NCI-H524 treated with DMSO at 0.1 percent for 48 hours (cell line): ENCODE measurements at regions not wholly inside any gene's neighbourhood (a gene's known extent, or its start where the extent isn't known, plus 50 kb on each side); places are given as distances from the start of the nearest gene placed in this dataset.
"Not testable (repeated sequence)": the region's sequence is repeated elsewhere in the genome, so short reads cannot be mapped to it uniquely, and the experiment has no call there.

Experiments
- DNase-seq: peaks from one replicate; lab custom pipeline; 2025; lab: John Stamatoyannopoulos, UW

GRCh38 chrX:26873736-26874135 lies 589.4 kb downstream of the PPP4R3C start:
- DNase-seq = no peak

GRCh38 chrX:26871967-26872366 lies 591.2 kb downstream of the PPP4R3C start:
- DNase-seq = no peak

GRCh38 chrX:26851981-26852380 lies 611.2 kb downstream of the PPP4R3C start:
- DNase-seq = peak; percentile 18

- no peak for DNase-seq
Measured at GRCh38 chrX:26848511-26848910, 614.6 kb downstream of the PPP4R3C start.

GRCh38 chrX:26845056-26845455 lies 618.1 kb downstream of the PPP4R3C start:
- DNase-seq = no peak

- DNase-seq = no peak
Measured at GRCh38 chrX:26822448-26822847, 606.5 kb downstream of the MAGEB5 start.

GRCh38 chrX:26789751-26790150 lies 573.8 kb downstream of the MAGEB5 start:
- no peak for DNase-seq

GRCh38 chrX:26788402-26788998 lies 572.5 kb downstream of the MAGEB5 start:
- no peak for DNase-seq

- no peak for DNase-seq
Measured at GRCh38 chrX:26783512-26784225, 567.7 kb downstream of the MAGEB5 start.

GRCh38 chrX:26778320-26778888 lies 562.4 kb downstream of the MAGEB5 start:
- DNase-seq = no peak

GRCh38 chrX:26762253-26762652 lies 546.3 kb downstream of the MAGEB5 start:
- DNase-seq = no peak

- not testable (repeated sequence) for DNase-seq
Measured at GRCh38 chrX:26755760-26756159, 539.8 kb downstream of the MAGEB5 start.

GRCh38 chrX:26747877-26748276 lies 531.9 kb downstream of the MAGEB5 start:
- DNase-seq = no peak

- DNase-seq = no peak
Measured at GRCh38 chrX:26722666-26723428, 506.9 kb downstream of the MAGEB5 start.

GRCh38 chrX:26672571-26672970 lies 456.6 kb downstream of the MAGEB5 start:
- DNase-seq = no peak

- DNase-seq = peak; percentile 79
Measured at GRCh38 chrX:26670521-26670920, 454.6 kb downstream of the MAGEB5 start.

- DNase-seq = no peak
Measured at GRCh38 chrX:26664919-26665318, 448.9 kb downstream of the MAGEB5 start.

GRCh38 chrX:26653050-26653449 lies 437.1 kb downstream of the MAGEB5 start:
- DNase-seq = no peak

GRCh38 chrX:26651755-26652154 lies 435.8 kb downstream of the MAGEB5 start:
- DNase-seq = no peak

GRCh38 chrX:26649534-26649933 lies 433.6 kb downstream of the MAGEB5 start:
- no peak for DNase-seq

GRCh38 chrX:26631385-26631784 lies 415.4 kb downstream of the MAGEB5 start:
- DNase-seq = no peak

GRCh38 chrX:26613956-26614355 lies 398.0 kb downstream of the MAGEB5 start:
- DNase-seq = no peak

GRCh38 chrX:26606971-26607370 lies 391.0 kb downstream of the MAGEB5 start:
- no peak for DNase-seq
